ENCODE measurements at regions not wholly inside any gene's neighbourhood (a gene's known extent, or its start where the extent isn't known, plus 50 kb on each side); places are given as distances from the start of the nearest gene placed in this dataset.

DNA sequence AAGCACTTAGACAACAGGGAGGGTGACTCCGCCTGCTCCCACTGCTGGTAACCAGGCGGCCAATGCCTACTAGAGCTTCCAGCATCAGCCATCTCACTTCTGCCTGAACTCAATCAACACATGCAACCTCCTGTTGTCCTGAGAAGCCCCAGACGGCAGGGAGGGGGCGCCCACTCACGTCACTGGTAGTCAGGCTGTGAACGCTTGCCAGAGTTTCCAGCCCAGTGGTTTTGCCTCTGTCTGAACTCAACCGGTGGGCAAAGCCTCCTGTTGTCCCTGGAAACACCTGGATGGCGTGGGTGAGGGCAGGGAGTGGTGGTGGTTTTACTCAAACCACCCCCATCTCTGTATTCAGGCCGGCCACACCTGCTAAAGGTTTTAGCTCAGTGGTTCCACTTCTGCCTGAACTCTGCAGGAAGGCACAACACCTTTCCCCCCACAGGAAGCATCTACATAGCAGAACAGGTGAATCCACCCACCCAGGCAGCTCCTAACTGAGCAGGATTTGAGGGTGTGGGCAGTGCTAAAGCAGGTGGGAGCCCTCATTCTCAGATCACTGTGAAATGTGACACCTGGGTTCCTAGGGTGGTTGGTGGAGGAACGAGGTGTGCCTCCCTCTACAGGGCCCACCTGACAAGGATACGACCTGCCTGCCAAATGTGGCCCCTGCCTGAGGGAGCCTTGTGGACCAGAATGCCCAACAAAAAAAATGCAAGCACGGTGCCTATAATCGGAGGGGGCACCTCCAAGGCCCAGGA lies 563.0 kb upstream of the SEMA3D start:
- TF ChIP-seq, protein P1, sequence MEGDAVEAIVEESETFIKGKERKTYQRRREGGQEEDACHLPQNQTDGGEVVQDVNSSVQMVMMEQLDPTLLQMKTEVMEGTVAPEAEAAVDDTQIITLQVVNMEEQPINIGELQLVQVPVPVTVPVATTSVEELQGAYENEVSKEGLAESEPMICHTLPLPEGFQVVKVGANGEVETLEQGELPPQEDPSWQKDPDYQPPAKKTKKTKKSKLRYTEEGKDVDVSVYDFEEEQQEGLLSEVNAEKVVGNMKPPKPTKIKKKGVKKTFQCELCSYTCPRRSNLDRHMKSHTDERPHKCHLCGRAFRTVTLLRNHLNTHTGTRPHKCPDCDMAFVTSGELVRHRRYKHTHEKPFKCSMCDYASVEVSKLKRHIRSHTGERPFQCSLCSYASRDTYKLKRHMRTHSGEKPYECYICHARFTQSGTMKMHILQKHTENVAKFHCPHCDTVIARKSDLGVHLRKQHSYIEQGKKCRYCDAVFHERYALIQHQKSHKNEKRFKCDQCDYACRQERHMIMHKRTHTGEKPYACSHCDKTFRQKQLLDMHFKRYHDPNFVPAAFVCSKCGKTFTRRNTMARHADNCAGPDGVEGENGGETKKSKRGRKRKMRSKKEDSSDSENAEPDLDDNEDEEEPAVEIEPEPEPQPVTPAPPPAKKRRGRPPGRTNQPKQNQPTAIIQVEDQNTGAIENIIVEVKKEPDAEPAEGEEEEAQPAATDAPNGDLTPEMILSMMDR (IDR thresholded peaks at IDR 0.05; ENCODE audit: low read depth, low read length, missing control alignments), result no peak
- in situ Hi-C loops (cut with HindIII; ENCODE audit: low sequenced_read_pairs), result no loop called here

DNA sequence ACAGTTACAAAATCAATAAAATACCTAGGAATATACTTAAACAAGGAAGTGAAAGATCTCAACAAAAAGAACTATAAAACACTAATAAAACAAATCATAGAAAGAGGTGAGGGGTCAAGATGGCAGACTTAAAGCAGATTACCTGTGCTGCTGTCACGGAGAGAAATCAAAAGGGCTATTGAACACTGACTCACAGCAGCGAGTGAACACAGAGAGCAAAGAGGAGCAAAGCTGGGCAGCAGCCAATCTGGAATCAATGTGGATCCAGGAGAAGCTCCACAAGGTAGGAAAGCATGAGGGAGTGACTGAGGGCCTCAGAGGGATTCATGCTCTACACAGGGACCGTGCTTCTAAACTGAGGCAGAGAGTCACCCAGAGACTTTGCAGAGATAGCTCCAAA lies 562.0 kb upstream of the SEMA3D start:
- H3K4me3 ChIP-seq (ENCODE audit: low read depth, low read length), result no peak overlapping the region
- no peak for DNase-seq (ENCODE audit: low read depth)
- TF ChIP-seq, protein P1 (IDR thresholded peaks at IDR 0.05; ENCODE audit: low read depth, low read length, missing control alignments), result no peak
- in situ Hi-C loops (cut with HindIII; ENCODE audit: low sequenced_read_pairs), result no loop called here

More for the DNA sequence above, 563.0 kb upstream of the SEMA3D start:
- H3K4me3 ChIP-seq (ENCODE audit: low read depth, low read length), result no peak overlapping the region
- no peak for DNase-seq (ENCODE audit: low read depth)

DNA sequence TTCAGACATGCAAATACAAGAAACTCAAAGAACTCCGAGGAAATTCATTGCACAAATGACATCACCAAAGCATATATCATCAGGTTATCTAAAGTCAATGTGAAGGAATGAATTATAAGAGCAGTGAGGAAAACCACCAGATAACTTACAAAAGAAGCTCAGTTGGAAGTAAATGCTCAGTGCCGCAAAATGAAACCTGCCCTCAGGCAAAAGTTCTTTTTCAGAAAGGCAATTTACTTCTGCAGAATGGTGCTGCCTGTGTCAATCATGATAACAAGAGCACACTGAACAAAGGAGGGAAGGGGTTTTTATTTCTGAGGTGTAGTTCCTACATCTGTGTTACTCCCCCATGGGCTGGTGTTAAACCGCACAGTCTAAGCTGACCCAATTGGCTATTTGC lies 550.6 kb upstream of the SEMA3D start:
- H3K4me3 ChIP-seq (ENCODE audit: low read depth, low read length), result no peak overlapping the region
- TF ChIP-seq, protein P1 (IDR thresholded peaks at IDR 0.05; ENCODE audit: low read depth, low read length, missing control alignments), result no peak
- in situ Hi-C loops (cut with HindIII; ENCODE audit: low sequenced_read_pairs), result no loop called here
- DNase-seq (ENCODE audit: low read depth), result no peak

DNA sequence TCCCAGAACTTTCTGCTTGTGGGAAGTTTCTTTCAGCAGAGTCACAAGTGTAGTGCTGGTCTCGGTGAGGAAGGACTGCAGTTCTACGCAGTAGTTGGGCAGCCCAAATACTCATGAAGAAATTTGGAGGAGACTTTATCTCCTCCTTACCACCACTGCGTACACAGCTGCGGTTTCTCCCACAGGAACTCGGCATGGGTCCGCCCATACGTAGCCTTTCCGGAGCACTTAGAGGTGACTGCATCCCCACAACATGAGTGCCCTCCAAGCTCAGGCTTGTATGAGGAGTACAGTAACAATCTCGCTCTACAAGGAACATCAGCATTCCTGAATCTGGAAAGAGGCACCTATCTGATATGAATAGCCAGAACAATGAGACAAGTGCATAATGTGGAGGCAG lies 549.2 kb upstream of the SEMA3D start:
- in situ Hi-C loops (cut with HindIII; ENCODE audit: low sequenced_read_pairs), result no loop called here
- H3K4me3 ChIP-seq (ENCODE audit: low read depth, low read length), result no peak overlapping the region
- no peak for DNase-seq (ENCODE audit: low read depth)
- TF ChIP-seq, protein P1 (IDR thresholded peaks at IDR 0.05; ENCODE audit: low read depth, low read length, missing control alignments), result no peak

DNA sequence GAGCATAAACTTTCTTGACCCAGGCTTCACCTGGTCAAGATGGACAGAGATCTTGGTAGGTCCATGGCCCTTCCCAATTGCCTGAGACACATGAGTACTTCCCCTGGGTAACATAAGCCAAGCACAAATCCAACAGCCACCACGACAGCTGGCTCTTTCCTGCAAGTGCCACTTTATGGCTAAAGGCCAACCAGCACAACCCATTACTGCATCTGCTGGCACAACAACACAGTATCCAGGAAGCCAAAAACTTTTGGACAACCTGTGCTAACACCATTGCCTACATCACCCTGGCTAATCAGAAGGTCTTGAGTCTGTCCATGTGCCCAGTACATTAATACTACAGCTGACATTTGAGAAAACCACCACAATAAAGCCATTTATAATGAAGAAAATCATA lies 548.0 kb upstream of the SEMA3D start:
- no peak for DNase-seq (ENCODE audit: low read depth)
- TF ChIP-seq, protein P1 (IDR thresholded peaks at IDR 0.05; ENCODE audit: low read depth, low read length, missing control alignments), result no peak
- in situ Hi-C loops (cut with HindIII; ENCODE audit: low sequenced_read_pairs), result no loop called here
- H3K4me3 ChIP-seq (ENCODE audit: low read depth, low read length), result no peak overlapping the region

DNA sequence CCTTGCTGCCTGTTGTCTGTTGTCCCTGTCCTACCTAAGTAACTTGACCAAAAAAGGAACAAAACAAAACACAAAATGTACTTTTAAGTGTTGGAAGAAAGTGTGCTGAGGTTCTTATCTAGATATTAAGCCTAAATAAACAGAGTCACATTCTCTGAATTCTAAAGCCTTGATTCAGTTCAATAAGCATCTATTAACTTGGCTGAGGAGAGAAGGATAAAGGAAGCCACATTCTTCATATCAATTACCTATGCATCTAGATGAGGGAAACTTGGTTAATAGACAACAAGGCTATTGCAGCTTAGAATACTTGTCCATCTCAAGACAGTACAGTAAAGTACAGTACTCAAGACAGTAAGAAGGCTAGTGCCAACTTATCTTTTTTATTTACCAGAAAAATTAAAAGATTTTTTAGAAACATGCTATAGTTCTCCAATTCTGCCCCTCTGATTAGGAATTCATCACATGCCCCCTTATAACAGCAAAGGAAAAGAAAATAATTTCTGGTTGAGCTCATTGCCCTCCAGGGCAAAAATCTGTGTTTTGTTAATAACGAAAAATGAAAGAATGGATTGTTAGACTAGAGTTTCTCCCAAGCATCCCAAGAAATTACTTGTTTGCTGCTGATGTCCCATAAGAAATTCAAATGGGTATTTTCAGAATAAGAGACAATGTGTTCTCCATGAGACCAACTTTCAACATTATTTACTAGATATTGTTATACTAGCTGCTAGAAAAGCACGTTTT lies 546.5 kb upstream of the SEMA3D start:
- no peak overlapping the region for H3K4me3 ChIP-seq (ENCODE audit: low read depth, low read length)
- in situ Hi-C loops (cut with HindIII; ENCODE audit: low sequenced_read_pairs), result no loop called here
- DNase-seq (ENCODE audit: low read depth), result no peak
- TF ChIP-seq, protein P1 (IDR thresholded peaks at IDR 0.05; ENCODE audit: low read depth, low read length, missing control alignments), result no peak
